HepG2 (cell line): ENCODE measurements at regions not wholly inside any gene's neighbourhood (a gene's known extent, or its start where the extent isn't known, plus 50 kb on each side); places are given as distances from the start of the nearest gene placed in this dataset.
A peak's percentile ranks its signal among the peaks of the same experiment; 100 is the strongest.

ENCODE experiments used
- BCL6 ChIP-seq: IDR thresholded peaks from 2 replicates; pipeline ENCODE4 v1.6.1; 2016; ENCODE audit warnings: missing genetic modification reagents, missing compliant biosample characterization
- DNMT3B ChIP-seq: conservative IDR thresholded peaks from 2 replicates; pipeline ENCODE4 v1.6.1; 2016; ENCODE audit warnings: missing biosample characterization, control low read depth
- FOXO1 ChIP-seq: sonication (generic); formaldehyde crosslinking; IDR thresholded peaks from 2 replicates; pipeline ENCODE4 v1.4.0; 2020; ENCODE audit warnings: missing genetic modification reagents
- HDAC2 ChIP-seq: sonication (generic); formaldehyde crosslinking; IDR thresholded peaks from 2 replicates; pipeline ENCODE4 v1.4.0; 2020; ENCODE audit warnings: missing genetic modification reagents
- HMG20A ChIP-seq: IDR thresholded peaks from 2 replicates; pipeline ENCODE4 v1.6.1; 2016; ENCODE audit warnings: borderline replicate concordance
- NAIF1 ChIP-seq: sonication (generic); formaldehyde crosslinking; IDR thresholded peaks from 2 replicates; pipeline ENCODE4 v1.5.0; 2020; ENCODE audit warnings: mild to moderate bottlenecking, missing genetic modification reagents, borderline replicate concordance
- NCOA1 ChIP-seq: sonication (generic); formaldehyde crosslinking; IDR thresholded peaks from 2 replicates; pipeline ENCODE4 v1.9.0; 2021; ENCODE audit warnings: missing genetic modification reagents
- NFATC3 ChIP-seq: sonication (generic); formaldehyde crosslinking; IDR thresholded peaks from 2 replicates; pipeline ENCODE4 v1.5.1; 2020; ENCODE audit warnings: mild to moderate bottlenecking, missing genetic modification reagents
- PPARG ChIP-seq: conservative IDR thresholded peaks from 2 replicates; pipeline ENCODE4 v1.6.1; 2016; ENCODE audit warnings: missing biosample characterization, missing genetic modification reagents
- RFX3 ChIP-seq: IDR thresholded peaks from 2 replicates; pipeline ENCODE4 v1.6.1; 2016; ENCODE audit warnings: missing biosample characterization, missing genetic modification reagents
- RXRB ChIP-seq: IDR thresholded peaks from 2 replicates; pipeline ENCODE4 v1.6.1; 2016; ENCODE audit warnings: borderline replicate concordance, missing genetic modification reagents, missing compliant biosample characterization
- SIN3A ChIP-seq: IDR thresholded peaks from 2 replicates; pipeline ENCODE4 v1.6.1; 2011; ENCODE audit warnings: low read depth, mild to moderate bottlenecking, control low read depth, low read length, borderline replicate concordance
- TBX3 ChIP-seq: fragments of 450-650 bp; IDR thresholded peaks from 2 replicates; pipeline ENCODE4 v1.6.1; 2017; ENCODE audit warnings: antibody characterized with exemption, mild to moderate bottlenecking, inconsistent platforms, borderline replicate concordance
- TEAD3 ChIP-seq: optimal IDR thresholded peaks from 2 replicates; pipeline ENCODE3; 2016; ENCODE audit warnings: borderline replicate concordance
- TRIM24 ChIP-seq: sonication (generic); formaldehyde crosslinking; IDR thresholded peaks from 2 replicates; pipeline ENCODE4 v1.8.0; 2022; ENCODE audit warnings: mild to moderate bottlenecking, missing genetic modification reagents
- YEATS2 ChIP-seq: sonication (generic); formaldehyde crosslinking; IDR thresholded peaks from 2 replicates; pipeline ENCODE4 v1.4.0; 2020; ENCODE audit warnings: missing genetic modification reagents, borderline replicate concordance
- ZNF121 ChIP-seq: sonication (generic); formaldehyde crosslinking; IDR thresholded peaks from 2 replicates; pipeline ENCODE4 v1.5.0; 2020; ENCODE audit warnings: mild to moderate bottlenecking, missing genetic modification reagents
- ZNF225 ChIP-seq: sonication (generic); formaldehyde crosslinking; IDR thresholded peaks from 2 replicates; pipeline ENCODE4 v1.4.0; 2020; ENCODE audit warnings: mild to moderate bottlenecking, missing genetic modification reagents
- ZNF3 ChIP-seq: IDR thresholded peaks from 2 replicates; pipeline ENCODE4 v1.7.0; 2017; ENCODE audit warnings: inconsistent platforms
- ZNF674 ChIP-seq: sonication (generic); formaldehyde crosslinking; IDR thresholded peaks from 2 replicates; pipeline ENCODE4 v1.5.0; 2020; ENCODE audit warnings: low read depth, mild to moderate bottlenecking, missing genetic modification reagents
- TF ChIP-seq, protein P1 (sequence below): sonication (generic); formaldehyde crosslinking; IDR thresholded peaks from 2 replicates; pipeline ENCODE4 v1.9.0; 2021; ENCODE audit warnings: missing genetic modification reagents, borderline replicate concordance
- TF ChIP-seq, protein P2 (sequence below): sonication (generic); formaldehyde crosslinking; IDR thresholded peaks from 2 replicates; pipeline ENCODE4 v1.4.0; 2020; ENCODE audit warnings: missing genetic modification reagents, mild to moderate bottlenecking, borderline replicate concordance
- TF ChIP-seq, protein P3 (sequence below): sonication (generic); IDR thresholded peaks from 2 replicates; pipeline ENCODE4 v1.6.1; 2016; ENCODE audit warnings: low read depth, borderline replicate concordance
- TF ChIP-seq, protein P4 (sequence below): IDR thresholded peaks from 2 replicates; pipeline ENCODE4 v1.6.1; 2016; ENCODE audit warnings: missing genetic modification reagents, missing compliant biosample characterization
- TF ChIP-seq, protein P5 (sequence below): sonication (generic); formaldehyde crosslinking; conservative IDR thresholded peaks from 2 replicates; pipeline ENCODE4 v1.4.0; 2020; ENCODE audit warnings: missing genetic modification reagents
- TF ChIP-seq, protein P6 (sequence below): sonication (generic); formaldehyde crosslinking; IDR thresholded peaks from 2 replicates; pipeline ENCODE4 v1.4.0; 2020; ENCODE audit warnings: mild to moderate bottlenecking, low read depth, missing genetic modification reagents

DNA sequence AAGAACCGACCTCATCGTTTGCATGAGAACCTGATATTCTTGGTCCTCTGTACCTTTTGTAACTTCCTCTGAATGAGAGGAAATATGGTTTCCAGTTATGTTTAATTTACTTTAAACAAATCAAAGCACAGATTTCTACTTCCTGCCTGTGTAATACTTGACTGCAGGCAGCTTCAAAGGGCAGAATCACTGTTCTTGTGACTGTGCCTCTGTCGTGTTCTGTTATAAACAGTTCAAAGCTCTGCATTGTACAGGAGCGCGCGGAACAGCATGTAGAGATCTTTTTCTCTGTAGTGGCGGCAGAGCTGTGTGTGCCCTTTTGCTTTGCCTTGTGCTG is 73.2 kb upstream of the CLDN5 start (continued):
- TF ChIP-seq, protein P1, sequence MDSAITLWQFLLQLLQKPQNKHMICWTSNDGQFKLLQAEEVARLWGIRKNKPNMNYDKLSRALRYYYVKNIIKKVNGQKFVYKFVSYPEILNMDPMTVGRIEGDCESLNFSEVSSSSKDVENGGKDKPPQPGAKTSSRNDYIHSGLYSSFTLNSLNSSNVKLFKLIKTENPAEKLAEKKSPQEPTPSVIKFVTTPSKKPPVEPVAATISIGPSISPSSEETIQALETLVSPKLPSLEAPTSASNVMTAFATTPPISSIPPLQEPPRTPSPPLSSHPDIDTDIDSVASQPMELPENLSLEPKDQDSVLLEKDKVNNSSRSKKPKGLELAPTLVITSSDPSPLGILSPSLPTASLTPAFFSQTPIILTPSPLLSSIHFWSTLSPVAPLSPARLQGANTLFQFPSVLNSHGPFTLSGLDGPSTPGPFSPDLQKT (CRISPR knock-in tag): no peak
- TF ChIP-seq HMG20A (CRISPR knock-in tag) (0 out of 2 replicates have a peak, but pooled peaks have one; percentile 14), TEAD3 (CRISPR knock-in tag) (peak; percentile 21), SIN3A (no peak), PPARG (CRISPR knock-in tag) (peak; percentile 41; the same call in 1 of the 2 replicates), NAIF1 (CRISPR knock-in tag) (no peak), RFX3 (CRISPR knock-in tag) (no peak), NFATC3 (CRISPR knock-in tag) (no peak), FOXO1 (CRISPR knock-in tag) (0 out of 2 replicates have a peak, but pooled peaks have one; percentile 16), BCL6 (CRISPR knock-in tag) (no peak), ZNF121 (0 out of 2 replicates have a peak, but pooled peaks have one; percentile 43), ZNF674 (CRISPR knock-in tag) (no peak), DNMT3B (CRISPR knock-in tag) (no peak), ZNF225 (CRISPR knock-in tag) (no peak), TRIM24 (no peak), YEATS2 (no peak), TBX3 (no peak), ZNF3 (CRISPR knock-in tag) (no peak), HDAC2 (CRISPR knock-in tag) (peak; percentile 26; the same call in 1 of the 2 replicates), NCOA1 (CRISPR knock-in tag) (no peak), RXRB (CRISPR knock-in tag) (peak; percentile 45; the same call in 1 of the 2 replicates)
- TF ChIP-seq, protein P2, sequence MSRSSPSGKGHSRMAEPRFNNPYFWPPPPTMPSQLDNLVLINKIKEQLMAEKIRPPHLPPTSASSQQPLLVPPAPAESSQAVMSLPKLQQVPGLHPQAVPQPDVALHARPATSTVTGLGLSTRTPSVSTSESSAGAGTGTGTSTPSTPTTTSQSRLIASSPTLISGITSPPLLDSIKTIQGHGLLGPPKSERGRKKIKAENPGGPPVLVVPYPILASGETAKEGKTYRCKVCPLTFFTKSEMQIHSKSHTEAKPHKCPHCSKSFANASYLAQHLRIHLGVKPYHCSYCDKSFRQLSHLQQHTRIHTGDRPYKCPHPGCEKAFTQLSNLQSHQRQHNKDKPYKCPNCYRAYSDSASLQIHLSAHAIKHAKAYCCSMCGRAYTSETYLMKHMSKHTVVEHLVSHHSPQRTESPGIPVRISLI: no peak
- TF ChIP-seq, protein P3, sequence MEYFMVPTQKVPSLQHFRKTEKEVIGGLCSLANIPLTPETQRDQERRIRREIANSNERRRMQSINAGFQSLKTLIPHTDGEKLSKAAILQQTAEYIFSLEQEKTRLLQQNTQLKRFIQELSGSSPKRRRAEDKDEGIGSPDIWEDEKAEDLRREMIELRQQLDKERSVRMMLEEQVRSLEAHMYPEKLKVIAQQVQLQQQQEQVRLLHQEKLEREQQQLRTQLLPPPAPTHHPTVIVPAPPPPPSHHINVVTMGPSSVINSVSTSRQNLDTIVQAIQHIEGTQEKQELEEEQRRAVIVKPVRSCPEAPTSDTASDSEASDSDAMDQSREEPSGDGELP: no peak
- TF ChIP-seq, protein P4, sequence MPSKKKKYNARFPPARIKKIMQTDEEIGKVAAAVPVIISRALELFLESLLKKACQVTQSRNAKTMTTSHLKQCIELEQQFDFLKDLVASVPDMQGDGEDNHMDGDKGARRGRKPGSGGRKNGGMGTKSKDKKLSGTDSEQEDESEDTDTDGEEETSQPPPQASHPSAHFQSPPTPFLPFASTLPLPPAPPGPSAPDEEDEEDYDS (CRISPR knock-in tag): 0 out of 2 replicates have a peak, but pooled peaks have one; percentile 22
- TF ChIP-seq, protein P5, sequence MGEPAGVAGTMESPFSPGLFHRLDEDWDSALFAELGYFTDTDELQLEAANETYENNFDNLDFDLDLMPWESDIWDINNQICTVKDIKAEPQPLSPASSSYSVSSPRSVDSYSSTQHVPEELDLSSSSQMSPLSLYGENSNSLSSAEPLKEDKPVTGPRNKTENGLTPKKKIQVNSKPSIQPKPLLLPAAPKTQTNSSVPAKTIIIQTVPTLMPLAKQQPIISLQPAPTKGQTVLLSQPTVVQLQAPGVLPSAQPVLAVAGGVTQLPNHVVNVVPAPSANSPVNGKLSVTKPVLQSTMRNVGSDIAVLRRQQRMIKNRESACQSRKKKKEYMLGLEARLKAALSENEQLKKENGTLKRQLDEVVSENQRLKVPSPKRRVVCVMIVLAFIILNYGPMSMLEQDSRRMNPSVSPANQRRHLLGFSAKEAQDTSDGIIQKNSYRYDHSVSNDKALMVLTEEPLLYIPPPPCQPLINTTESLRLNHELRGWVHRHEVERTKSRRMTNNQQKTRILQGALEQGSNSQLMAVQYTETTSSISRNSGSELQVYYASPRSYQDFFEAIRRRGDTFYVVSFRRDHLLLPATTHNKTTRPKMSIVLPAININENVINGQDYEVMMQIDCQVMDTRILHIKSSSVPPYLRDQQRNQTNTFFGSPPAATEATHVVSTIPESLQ (CRISPR knock-in tag): 0 out of 2 replicates have a peak, but pooled peaks have one; percentile 38
- TF ChIP-seq, protein P6, sequence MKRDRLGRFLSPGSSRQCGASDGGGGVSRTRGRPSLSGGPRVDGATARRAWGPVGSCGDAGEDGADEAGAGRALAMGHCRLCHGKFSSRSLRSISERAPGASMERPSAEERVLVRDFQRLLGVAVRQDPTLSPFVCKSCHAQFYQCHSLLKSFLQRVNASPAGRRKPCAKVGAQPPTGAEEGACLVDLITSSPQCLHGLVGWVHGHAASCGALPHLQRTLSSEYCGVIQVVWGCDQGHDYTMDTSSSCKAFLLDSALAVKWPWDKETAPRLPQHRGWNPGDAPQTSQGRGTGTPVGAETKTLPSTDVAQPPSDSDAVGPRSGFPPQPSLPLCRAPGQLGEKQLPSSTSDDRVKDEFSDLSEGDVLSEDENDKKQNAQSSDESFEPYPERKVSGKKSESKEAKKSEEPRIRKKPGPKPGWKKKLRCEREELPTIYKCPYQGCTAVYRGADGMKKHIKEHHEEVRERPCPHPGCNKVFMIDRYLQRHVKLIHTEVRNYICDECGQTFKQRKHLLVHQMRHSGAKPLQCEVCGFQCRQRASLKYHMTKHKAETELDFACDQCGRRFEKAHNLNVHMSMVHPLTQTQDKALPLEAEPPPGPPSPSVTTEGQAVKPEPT (CRISPR knock-in tag): no peak
